HG03558 (cell line): ENCODE measurements at regions not wholly inside any gene's neighbourhood (a gene's known extent, or its start where the extent isn't known, plus 50 kb on each side); places are given as distances from the start of the nearest gene placed in this dataset.

Experiments
- ATAC-seq: cut with Tn5 transposase; IDR thresholded peaks from one replicate; pipeline ENCODE4 v1.9.1; 2021; ENCODE audit warnings: moderate number of reproducible peaks; ENCODE audit not compliant: unreplicated experiment; ENCODE audit errors: extremely low read depth

DNA sequence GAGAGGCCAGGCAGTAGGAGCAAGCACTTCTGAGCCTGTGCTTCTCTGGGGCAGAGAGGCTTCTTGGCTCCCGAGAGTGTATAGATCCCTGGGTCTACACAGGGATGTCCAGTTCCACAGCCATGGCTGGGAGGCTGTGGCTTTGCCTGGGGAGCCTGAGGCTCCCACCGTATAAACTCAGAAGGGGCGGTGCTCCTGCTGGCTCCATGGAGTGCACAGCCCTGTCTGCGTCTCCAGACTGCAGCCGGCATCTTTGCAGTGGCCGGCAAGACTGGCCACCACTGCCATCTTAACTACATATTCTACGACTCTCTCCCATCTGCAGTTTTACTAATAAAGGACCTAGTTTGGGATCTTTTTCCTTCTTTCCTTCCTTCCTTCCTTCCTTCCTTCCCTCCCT, 1253.8 kb downstream of the C4orf33 start:
- no peak for ATAC-seq

DNA sequence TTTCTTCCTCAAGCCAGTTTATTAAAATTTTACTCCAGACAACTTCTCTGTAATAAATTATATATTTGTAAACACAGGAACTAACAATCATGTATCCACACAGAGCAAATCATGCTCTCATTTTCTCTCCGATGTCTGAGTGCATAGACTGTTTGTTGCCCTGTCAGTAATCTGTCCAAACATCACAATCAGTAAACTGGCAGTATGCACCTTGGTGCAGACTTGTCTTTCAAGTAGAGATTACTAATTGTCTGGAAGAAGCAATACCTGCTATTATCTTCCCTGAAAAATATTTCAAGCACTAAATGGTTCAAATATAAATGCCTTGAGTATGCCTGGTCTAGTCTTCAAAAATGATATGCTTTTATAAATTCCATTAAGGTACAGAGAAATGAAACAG, 1260.9 kb downstream of the C4orf33 start:
- ATAC-seq: no peak

DNA sequence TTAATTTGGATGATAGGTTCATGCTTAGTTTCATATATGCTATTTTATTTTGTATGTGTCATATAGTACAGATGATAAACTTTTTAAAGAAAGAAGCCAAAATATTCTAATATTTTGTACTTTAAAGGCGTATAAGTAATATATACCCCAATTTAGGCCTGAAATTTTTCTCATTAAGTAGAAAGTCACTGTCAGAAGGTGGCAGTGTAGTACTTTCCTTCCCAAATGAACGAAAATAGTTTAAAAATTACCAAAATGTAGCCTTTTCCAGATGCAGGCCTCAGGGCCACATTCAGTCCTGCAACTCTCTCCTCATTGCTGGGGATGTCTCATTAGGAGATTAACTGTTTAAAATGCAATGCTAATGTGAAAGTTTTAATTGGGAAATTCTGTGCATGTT, 1263.6 kb downstream of the C4orf33 start:
- no peak for ATAC-seq

DNA sequence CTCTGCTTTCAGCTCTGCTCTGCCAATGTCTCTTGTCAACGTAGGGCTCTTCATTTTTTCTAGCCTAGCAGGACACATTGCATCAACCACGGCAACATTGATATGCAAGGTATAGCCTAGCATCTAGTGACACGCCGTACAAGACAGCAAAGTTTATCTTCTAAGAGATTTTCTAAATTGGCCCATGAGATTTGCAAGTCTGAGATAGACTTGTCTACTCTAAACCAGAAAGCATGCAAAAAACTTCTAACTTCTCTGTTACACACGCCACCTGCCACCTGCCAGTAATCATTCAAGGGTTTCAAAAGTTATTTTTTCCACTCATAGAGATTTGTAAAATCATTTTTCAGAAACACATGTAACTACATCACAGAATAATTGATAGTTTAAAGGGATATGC, 1265.7 kb downstream of the C4orf33 start:
- no peak for ATAC-seq

DNA sequence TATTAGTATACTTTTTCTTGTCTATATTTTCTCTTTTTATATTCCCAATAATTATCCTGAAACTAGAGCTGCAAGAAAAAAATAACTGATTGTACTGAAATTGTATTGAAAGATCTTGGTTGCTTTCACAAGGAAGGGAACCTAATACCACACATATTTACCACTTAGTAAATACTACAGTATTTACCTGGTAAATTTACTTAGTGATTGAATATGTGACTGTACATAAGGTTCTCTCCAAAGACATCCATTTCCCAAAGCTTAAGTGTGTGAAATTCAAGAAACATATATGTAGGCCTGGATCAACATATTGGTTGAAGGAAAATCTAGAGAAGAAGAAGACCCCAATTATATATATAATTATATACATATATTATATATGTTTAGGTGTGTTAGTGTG, 1272.7 kb downstream of the C4orf33 start:
- no peak for ATAC-seq

DNA sequence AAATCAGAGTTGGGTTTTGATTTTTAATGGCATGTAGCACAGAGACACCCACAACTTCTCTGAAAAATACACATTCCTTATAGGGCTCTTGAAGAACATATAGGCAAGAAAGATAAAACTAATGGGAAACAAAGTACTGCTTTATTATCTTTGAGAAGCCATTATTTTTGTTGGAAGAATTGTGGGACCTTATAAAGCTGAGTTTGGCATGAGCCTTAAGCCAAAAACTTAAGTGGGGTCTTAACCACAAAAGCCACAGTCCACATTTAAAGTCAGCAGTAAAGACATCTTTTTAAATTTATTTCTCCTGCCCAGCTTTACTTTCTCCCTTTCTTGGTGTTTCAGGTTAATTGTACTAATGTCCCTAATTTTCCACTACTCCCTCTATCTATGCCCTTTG, 1297.3 kb downstream of the C4orf33 start:
- no peak for ATAC-seq

DNA sequence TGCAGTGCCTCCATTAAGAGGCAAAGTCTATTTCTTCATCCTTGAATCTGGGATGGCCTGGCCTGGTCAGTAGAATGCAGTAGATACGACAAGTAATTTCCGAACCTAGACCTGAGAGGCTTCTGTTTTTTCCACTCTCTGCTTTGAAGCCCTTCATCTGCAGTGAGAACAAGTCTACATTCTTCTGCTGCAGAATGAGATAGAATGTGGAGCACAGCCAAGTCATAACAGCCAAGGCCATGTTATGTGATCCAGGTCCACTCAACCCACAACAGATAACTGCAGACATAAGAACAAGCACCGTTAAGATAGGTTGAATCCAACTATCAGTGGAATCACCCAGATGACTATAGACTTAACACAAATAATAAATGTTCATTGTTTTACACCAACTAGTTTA, 1297.7 kb downstream of the C4orf33 start:
- no peak for ATAC-seq

DNA sequence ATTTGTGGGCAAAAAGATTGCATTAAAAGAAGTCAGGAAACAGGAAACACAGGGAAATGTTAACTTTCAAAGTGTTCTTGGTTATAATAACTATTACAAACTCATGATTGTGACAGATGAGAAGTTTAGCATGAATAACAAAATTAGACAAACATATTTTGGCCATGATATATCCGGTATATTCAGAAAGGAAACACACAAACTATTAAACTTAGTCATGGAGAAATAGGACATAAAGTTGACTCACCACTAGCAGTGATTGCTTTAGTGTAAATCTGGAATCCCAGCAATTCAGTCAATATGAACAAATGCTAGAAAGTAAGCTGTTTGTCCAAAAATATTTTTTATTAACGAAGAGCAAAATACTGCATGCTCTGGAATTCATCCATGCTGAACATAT, 1299.9 kb downstream of the C4orf33 start:
- no peak for ATAC-seq

DNA sequence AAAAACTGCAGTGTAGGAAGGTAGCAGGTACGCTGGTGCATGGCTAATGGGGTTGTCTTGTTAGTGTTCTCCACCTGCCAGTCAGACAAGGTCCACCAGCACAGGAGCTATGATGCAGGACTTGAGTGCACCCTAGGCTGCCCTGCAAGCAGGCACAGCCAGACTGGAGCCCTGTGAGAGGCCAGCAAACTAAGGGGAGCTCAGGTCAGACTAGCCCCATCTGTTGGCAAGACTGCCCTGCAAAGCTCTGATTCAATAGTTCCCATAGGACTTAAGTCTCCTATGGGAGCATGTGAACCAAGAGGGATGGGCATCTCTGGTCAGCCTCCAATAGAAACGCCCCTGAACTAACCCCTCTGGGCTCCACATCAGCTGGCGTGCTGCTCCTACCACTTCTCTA, 1307.3 kb downstream of the C4orf33 start:
- ATAC-seq: no peak

DNA sequence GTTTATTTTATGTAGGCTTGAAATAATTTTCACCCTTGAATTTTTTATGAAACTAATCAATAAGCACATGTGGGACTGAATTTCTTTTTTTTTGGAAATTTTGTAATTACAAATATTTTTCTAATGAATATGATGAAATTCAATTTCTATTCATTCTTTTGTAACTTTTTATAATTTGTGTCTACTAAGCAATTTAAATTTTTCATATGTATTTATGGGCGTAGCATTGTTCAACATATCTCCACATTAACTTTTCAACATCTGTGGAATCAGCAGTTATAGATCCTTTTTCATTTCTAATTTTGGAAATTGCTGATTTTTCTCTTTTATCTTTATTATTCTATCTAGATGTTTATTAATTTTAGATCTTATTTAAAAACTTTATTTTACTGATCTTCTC, 1320.3 kb downstream of the C4orf33 start:
- ATAC-seq: no peak

DNA sequence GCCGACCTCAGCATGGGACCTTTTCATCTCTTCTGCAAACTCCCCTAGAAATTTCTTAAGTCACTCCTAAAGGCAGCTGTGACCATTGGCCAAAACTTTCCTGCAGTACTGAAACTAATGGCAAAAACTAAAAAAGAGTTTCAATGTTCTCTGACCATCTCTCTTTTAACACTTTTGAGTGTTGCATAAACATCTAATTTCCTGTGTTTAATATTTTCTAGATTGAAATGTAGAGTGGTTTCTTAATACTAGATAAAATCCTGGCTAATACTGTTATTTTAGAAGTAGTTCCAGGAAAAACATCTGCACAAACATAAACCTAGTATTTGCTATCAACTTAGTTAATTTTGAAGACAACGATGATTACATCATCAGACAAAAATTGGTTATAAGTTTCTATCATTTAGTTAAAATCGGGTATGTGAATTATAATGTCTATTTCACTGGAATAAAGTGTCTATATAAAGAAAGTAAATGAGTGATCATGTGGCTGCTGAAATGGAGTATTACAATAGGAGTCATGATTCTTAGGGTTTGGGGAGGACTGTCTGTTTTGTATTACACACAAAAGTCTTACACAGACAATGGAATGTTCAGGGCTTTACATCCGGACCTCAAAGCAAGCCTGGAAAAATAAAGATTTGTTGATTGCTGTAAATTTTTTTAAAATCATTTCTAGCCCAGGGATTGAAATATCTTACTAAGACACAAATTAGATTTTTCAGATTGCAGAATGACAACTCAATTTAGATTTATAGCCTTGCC, 1323.4 kb downstream of the C4orf33 start:
- ATAC-seq: no peak

DNA sequence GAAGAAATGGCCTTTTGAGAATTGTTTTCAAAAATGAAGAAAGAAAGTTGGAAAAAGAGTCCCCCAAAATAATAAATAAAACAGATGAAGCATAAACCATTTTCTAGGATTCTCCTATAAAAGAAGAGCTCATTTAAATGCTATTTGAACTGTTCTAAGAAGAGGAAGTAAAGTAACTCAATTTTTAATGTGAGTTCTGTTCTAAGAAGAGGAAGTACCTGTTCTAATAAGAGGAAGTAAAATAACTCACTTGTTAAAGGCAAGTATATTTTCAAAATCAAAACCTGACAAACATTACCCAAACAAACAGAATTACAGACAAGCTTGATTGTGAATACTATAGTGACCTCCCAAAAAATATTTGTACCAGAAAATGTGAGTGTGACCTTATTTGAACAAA, 1326.3 kb downstream of the C4orf33 start:
- ATAC-seq: no peak

DNA sequence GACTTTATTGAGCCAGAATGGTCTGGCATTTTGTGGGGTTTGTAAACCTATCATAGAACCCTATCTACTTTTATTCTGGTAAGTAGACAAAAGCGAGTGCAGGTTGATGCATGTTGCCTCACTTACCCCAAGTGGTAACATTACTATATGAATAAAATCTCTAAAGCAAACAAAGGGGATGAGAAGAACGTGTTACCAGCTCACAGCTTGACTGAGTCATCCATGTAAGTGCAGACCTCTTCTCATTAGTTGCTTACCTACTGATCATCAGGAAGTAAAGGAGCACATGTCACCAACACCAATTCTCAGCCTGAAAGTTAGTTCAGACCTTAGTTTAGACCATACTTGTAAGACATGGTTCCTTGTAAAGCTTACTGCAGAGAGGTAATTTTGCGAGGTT, 1328.3 kb downstream of the C4orf33 start:
- ATAC-seq: no peak

DNA sequence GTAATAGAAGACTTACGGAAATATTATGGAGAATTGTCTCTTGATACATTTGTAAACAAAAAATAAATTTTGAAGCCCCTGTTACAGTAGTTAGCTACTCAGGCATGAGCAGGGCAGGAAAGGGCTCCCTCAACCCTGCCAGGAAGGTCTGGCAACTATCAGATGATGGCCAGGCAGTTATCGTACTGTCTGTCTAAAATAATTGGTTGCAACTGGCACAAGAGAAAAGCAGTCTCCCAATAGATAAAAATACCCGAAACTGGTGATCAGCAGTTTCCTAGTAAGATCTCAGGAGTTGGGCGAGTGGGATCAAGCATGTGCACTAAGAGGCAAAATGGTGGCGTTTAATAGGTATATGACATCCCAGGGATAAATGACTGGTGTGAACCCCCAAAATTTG, 1336.3 kb downstream of the C4orf33 start:
- ATAC-seq: no peak

DNA sequence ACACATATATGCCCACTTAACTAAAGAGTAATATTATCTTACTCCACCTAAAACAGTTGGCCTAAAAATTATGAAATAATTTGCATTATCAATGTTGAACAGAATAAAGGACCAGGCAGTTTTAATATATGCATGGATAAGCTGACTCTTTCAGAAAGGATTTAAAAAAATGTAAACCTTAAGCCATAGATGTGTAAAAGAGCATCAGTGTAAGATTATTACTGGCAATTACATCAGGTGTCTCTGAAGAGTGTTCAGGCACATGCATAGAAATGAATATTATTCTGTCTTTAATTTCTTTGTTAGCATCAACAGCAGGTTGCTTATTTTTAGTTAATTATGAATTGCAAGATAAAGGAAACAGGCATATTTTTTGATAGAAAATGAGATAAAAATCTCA, 1353.8 kb downstream of the C4orf33 start:
- ATAC-seq: no peak

DNA sequence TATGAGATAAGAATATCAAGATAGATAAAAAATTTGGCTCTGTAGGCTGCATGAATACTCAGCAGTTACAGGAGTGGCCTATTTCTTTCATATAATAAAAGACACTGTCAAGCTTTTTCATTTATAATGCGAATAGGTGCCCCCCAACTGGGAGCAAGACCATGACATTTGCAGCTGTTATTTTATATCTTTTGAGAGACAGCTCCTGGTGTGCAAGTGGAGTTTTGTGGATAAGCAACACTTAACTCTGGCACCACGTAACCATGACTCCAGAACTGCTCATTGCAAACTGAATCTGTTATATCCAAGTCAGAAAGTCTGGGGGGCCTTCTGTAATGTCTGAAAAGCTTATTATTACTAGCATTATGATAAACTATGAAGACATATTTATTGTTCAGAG, 1372.4 kb downstream of the C4orf33 start:
- no peak for ATAC-seq

DNA sequence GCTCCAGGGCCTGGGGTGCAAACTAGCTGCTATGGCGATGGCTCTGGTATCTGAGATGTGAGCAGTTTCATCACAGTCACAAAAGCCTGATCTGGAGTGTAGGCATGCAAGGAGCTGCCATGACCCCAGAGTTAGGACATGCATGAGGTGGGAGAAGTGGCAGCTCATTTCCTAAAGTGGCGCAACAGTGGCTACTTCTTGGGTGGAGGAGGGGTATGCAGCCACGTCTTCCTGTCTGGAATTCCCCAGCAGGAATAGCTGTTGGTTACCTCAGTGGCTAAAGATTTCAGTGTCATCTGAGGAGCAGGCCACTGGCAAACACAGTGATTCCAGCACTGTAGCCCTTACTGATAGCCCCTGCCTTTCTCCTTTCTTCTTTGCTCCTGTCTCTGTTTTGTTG, 1382.5 kb downstream of the C4orf33 start:
- no peak for ATAC-seq

DNA sequence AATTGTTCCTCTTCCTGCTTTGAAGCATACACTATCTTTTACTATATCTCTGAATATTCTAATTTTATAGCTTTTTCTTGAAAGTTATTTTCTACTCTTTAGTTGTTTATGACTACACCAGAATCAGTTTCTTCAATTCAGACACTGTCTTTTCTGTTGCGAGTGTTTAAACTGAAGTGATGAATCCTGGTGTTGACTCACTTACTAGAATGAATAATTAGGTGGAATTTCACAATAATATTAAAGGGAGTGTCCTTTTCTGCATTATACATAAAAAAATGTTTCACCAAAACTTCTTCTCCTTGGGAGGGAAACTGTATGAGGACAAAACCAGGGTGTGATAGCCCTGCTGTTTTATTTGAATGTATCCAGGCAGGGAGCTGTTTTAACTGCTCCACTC, 1383.1 kb downstream of the C4orf33 start:
- ATAC-seq: no peak

DNA sequence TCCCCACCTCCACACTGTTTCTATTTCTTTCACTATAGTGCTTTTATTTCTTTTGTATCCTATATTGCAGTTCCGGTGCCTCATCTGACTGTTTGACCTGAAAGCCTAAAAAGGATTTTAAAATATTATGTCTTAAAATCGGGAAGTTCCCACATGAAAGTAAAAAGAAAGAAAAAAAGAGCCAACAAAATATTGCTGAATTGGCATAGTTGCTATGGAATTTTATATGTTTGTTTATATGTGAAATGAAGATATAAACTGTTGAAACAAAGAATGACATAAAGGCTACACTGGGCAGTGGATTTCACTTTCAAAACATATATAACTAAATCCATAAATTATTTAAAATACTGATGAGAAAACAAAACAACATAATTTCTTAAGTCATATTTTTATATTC, 1383.7 kb downstream of the C4orf33 start:
- ATAC-seq: no peak

DNA sequence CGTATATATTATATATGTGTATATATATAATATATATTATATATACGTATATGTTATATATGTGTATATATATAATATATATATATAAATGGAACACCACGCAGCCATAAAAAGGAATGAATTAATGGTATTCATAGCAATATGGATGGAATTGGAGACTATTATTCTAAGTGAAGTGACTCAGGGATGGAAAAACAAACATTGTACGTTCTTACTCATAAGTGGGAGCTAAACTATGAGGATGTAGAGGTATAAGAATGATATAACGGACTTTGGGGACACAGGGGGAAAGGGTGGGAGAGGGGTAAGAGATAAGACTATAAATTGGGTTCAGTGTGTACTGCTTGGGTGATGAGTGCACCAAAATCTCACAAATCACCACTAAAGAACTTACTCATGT, 1388.9 kb downstream of the C4orf33 start:
- no peak for ATAC-seq

DNA sequence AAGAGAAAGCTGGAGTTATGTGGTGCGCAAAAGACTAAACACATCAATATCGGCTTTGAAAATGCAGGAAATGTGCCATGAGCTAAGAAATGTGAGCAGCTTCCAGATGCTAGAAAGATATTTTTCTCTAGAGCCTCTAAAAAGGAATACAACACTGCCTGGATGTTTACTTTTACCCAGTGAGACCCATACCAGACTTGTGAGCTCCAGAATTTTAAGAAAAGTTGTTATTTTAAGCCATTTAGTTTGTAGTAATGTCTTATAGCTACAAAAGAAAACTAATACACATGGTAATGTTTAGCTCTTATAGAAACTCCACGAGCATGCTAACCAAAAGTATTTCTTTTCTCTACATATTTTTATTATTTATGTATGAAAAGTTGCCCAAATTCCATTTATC, 1389.4 kb downstream of the C4orf33 start:
- ATAC-seq: no peak

DNA sequence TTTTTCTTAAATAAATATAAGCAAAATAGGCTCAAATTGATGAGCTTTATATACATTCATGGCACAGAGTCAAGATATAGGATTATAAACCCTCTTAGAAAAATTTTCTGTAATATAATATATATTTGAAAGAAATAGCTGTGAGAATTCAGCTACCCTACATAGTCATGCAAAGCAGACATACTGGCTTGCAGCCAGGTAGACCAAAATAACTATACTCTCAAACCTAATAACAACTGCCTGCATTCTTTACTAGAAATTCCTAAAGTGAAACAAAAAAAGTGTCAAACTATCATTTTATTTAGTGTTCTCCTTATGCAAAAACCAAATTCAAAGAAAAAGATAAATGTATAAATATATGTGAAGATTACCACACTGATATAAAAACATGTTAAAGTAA, 1390.2 kb downstream of the C4orf33 start:
- ATAC-seq: no peak

DNA sequence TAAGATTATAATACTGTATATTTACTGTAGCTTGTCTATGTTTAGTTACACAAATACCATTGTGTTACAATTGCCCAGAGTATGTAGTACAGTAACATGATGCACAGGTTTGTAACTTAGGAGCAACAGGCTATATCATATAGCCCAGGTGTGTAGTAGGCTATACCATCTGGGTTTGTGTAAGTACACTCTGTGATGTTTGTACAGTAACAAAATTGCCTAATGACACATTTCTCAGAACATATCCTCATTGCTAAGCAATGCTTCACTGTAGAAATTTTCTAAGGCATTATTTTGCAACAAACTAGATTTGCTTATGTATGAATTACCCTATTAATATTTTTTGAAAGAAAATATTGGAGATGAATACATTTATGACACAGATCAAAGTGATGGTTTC, 1390.9 kb downstream of the C4orf33 start:
- no peak for ATAC-seq
